Mucosa of gallbladder (tissue), 1 donor: ENCODE measurements at regions not wholly inside any gene's neighbourhood (a gene's known extent, or its start where the extent isn't known, plus 50 kb on each side); places are given as distances from the start of the nearest gene placed in this dataset.
A peak's percentile ranks its signal among the peaks of the same experiment; 100 is the strongest.

ENCODE experiments used
- DNase-seq: peaks from one replicate; pipeline ENCODE4 v3.0.0-alpha.2; 2020; ENCODE audit warnings: low spot score
- donor health status: DM: no; HTN: no; CAD: no.

DNA sequence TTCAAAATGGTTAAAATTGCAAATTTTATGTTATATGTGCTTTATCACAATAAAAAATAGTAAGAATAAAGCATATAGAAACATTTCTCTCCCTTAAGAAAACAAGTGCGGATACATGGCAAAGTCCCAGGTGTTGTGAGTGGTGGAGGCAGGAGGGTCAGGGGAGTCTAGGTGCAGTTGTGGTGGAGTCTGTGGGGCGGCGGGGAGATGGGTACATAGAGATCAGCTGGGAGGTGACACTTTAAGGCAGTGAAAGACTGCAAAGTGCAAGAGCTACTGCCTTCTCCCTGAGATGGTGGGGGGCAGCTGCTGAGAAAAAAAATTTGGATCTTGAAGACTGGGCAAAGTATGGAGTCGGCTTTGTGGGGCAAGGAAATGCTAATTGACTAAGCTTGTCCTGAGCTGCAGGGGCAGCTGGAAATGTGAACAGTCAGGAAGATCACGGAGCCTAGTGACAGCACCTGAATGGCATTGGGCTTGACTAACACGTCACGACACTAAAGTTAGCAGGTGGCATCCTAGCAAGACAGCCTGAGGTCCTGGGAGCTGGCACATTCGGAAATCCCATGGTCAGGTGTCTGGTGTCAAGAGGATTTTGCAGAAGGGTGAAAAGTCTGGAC is 72.9 kb upstream of the IRS2 start:
- no peak for DNase-seq

DNA sequence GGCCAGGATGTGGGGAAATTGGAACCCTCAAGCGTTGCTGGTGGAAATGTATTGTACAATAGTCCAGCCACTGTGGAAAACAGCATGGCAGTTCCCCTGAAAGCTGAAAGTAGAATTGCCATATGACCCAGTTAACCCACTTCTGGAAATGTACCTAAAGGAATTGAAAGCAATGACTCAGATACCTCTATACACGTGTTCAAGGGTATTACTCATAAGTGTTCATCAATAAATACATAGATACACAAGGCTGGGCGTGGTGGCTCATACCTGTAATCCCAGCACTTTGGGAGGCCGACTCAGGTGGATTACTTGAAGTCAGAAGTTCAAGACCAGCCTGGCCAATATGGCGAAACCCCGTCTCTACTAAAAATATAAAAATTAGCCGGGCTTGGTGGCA is 71.9 kb upstream of the IRS2 start:
- DNase-seq = no peak

DNA sequence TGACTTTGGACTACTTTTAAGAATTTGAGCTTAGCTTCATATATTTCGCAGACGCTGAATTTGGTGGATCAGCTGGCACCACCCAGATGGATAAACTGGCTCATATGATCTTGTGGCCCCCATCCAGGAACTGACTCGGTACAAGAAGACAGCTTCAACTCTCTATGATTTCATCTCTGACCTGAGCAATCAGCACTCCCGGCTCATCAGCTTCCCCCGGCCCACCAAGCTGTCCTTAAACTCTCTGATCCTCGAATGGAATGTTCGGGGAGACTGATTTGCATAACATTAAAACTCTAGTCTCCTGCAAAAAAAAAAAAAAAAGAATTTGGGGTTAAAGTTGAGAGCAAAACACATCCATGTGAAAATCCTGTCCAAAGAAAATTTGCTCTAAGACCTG is 71.4 kb upstream of the IRS2 start:
- DNase-seq = no peak

- DNase-seq = no peak
Measured at GRCh38 chr13:109857325-109857724, 70.9 kb upstream of the IRS2 start.

- DNase-seq = no peak
Measured at GRCh38 chr13:109856350-109856749, 70.0 kb upstream of the IRS2 start.

DNA sequence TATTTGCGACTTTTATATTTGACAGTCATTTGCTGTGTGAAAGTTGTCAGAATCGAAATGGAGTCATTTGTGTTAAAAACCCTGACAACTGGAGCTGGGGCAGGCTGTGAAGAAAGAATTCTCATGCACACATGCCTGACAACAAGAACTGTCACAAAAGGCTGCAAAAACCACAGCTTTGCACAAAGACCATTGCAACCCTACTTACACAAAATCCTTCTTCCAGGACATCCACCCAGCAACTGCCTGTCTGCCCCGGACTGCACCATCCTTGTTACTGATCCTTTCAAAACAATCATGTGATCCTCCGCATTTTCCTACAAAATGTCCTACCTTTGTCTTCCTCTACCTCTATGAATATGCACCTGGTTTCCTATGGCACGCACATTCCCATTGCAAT is 66.8 kb upstream of the IRS2 start:
- no peak for DNase-seq

DNA sequence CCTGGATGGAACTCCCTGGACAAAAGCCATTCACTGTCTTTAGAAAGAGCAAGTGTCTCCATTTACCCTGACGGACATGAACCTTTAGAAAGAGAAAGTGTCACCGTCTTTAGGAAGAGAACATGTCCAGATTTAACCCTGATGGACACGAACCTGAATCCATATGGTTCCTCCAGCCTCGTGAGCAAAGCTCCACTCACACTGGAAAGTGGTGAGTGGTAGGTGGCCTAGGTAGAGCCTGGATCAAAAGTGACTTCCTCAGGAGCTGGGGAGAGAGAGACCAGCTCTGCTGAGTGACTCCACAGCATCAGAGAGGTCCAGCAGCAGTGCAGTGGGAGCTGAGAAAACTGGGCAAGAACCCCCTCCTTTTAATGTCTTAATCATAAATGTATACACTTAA is 59.8 kb upstream of the IRS2 start:
- no peak for DNase-seq

- DNase-seq = peak; percentile 49
Measured at GRCh38 chr13:109844396-109844795, 58.0 kb upstream of the IRS2 start.

DNA sequence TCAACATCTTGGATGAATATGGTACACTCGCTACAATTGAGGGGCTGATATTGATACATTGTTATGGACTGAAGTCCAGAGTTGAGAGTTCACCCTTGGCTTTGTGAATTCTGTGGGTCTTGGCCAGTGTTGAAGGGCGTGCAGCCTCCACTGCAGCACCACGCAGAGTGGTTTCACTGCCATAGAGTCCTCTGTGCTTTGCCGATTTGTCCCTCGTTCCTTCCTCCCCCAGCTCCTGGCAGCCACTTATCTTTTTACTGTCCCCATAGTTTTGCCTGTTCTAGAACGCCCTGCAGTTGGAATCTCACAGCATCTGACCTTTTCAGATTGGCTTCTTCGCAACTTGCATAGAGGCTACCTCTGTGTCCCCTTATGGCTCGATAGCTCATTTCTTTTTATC is 57.3 kb upstream of the IRS2 start:
- DNase-seq = no peak

DNA sequence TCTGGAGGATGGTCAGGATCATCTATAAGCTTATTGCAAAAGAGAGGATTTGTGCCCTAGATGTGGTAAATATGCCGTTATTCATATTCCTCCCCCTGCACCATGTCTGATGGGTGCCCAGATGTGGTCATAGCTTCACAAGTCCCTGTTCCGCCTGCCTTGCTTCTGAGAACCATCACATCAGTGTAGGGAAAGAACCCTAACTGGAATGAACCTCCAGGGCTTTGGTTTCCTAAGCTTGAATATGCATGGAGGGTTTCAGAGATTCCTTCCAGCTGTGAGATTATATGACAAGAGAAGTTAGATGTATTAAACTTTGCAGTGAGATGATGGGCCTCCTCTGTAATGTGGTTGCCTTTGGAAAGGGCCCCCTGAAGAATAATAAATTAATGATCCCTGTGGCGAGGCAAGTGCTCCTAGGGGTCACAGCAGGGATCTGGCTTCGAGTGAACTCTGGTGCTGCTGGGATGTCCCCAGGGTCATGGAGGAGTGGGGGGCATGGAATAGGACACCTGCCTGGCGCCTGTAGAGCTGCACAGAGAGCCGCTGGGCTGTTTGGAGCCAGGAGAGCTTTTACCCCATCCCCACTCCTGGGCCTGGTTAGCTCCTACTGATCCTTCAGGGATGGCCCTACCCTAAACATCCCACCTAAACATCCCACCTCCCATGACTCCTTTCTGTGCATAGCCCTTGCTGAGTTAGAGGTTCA is 56.0 kb upstream of the IRS2 start:
- no peak for DNase-seq

DNA sequence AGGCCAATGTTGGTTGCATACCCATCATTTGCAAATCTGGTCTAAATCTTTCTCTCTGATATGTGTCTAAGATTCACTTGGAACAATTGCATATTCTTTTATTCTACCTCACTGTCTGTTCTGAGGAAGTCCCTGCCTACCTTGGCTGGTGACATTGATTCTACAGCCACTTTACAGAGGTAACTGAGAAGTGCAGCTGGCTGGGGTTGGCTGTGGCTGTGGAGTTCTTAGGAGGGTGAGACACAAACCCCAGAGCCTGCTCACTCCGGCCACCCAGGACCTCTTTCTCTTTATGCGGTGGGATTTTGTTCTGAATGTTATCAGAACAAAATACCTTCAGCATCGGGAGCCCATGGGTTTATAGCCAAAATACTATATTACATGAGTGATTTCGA is 54.5 kb upstream of the IRS2 start:
- no peak for DNase-seq

DNA sequence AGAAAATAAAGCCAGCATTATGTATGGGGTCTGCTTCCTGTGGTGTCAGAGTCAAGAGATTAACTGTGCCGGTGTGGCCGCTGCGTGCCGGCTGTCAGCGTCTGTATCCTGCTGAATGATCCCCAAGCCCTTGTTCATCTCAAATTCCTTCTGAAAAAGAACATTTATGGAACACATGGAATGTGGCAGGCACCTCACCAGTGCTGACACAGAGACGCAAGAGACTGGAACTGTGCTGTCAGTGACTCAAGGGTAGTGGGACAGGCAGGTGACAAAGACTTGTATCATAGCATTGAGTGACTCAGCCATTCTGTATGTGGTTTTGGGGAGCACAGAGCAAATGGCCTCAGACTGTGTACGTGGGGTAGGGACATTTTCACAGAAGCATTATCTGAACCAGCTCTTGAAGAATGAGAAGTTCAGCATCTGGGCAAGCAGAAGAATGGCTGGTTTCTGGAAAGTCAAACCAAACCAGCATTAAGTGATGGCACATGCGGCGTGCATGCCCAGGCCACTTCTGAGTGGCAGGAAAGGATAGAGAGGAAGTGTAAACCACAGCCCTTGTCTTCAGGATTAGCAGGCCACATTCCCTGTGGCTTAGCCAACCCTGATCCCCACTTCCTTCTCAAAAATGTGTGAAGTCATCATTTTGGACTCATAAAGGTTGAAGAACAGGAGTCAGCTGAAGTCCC is 54.0 kb upstream of the IRS2 start:
- DNase-seq = no peak

GRCh38 chr13:109836629-109837607 is 50.5 kb upstream of the IRS2 start:
- peak; percentile 80 for DNase-seq
